RCC 7860 (cell line): ENCODE measurements at regions not wholly inside any gene's neighbourhood (a gene's known extent, or its start where the extent isn't known, plus 50 kb on each side); places are given as distances from the start of the nearest gene placed in this dataset.
"Not testable (repeated sequence)": the region's sequence is repeated elsewhere in the genome, so short reads cannot be mapped to it uniquely, and the experiment has no call there.

Experiments used
- DNase-seq: peaks from one replicate; pipeline ENCODE4 v3.0.0-alpha.2; 2015; ENCODE audit warnings: low spot score
- FAIRE-seq: peaks from 2 replicates; lab custom pipeline; 2012; peaks lifted over from hg19 to GRCh38; lab: Jason Lieb, UNC

GRCh38 chr4:56575820-56576429, 70.3 kb downstream of the ARL9 start:
- peak; percentile 74 for FAIRE-seq

GRCh38 chr4:56592417-56592816, 86.8 kb downstream of the ARL9 start:
- FAIRE-seq, DNase-seq: not testable (repeated sequence)

More at GRCh38 chr4:56575820-56576429, 70.3 kb downstream of the ARL9 start:
- peak; percentile 36 for DNase-seq
